HG02870 (cell line): ENCODE measurements at regions not wholly inside any gene's neighbourhood (a gene's known extent, or its start where the extent isn't known, plus 50 kb on each side); places are given as distances from the start of the nearest gene placed in this dataset.

ENCODE experiments used
- ATAC-seq: cut with Tn5 transposase; IDR thresholded peaks from one replicate; pipeline ENCODE4 v1.9.1; 2021; ENCODE audit warnings: mild to moderate bottlenecking, moderate library complexity; ENCODE audit not compliant: unreplicated experiment

DNA sequence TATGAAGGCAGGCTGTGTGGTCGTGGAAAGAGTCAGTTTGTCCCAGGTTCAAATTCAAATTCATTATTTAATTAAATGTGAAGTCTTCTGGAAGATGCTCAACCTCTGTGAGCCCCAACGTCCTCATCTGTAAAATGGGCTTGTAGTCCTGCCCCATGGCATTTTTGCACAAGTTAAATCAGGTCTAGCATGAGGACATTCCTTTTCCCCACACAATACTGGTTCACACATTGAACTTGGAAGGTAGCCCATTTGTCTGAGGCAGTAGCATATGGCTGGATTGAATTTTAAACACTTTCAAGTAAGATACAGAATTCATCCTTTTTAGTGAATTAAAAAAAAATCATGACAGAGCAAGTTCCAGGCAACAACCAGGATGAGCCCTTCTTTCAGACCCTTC is 665.4 kb upstream of the HS6ST1 start:
- ATAC-seq = no peak

GRCh38 chr2:128984855-128985254 is 666.2 kb upstream of the HS6ST1 start:
- ATAC-seq = no peak

DNA sequence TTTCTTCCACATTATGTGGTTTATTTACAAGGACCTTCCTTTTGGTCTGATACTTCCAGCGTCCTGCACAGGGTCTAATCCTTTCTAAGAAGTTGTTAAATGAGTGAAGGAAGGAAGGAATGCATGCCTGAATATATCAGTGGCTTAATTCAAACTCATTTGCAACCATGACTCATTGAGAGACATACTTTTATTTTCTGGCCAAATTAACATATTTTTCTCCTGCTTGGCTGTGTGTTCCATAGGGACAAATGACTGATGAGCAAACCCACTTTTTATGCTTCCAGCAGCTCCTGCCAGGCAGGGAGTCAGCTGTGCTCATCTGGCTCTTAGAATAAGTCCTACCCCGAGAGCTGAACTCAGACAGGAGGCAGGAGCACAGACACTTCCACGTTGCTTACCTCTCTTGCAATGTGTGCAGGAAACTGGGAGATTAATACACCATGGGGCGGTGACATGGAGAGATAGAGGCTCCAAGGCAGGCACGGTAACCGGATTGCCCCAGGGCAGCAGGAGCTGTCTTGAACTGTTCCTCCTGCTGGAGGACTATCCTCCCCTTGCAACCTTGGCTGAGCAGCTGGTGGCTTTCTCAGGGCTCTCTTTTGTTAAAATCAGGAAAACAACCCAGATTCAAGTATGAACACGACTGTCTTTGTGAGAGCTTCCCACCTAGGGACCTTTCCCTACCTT is 667.5 kb upstream of the HS6ST1 start:
- no peak for ATAC-seq

- no peak for ATAC-seq
Measured at GRCh38 chr2:128986867-128987268, 668.2 kb upstream of the HS6ST1 start.

GRCh38 chr2:128988326-128988725 is 669.7 kb upstream of the HS6ST1 start:
- ATAC-seq = no peak

GRCh38 chr2:128988967-128989366 is 670.3 kb upstream of the HS6ST1 start:
- ATAC-seq = no peak

- no peak for ATAC-seq
Measured at GRCh38 chr2:128995086-128995485, 676.4 kb upstream of the HS6ST1 start.

GRCh38 chr2:128996078-128996477 is 677.4 kb upstream of the HS6ST1 start:
- ATAC-seq = no peak

DNA sequence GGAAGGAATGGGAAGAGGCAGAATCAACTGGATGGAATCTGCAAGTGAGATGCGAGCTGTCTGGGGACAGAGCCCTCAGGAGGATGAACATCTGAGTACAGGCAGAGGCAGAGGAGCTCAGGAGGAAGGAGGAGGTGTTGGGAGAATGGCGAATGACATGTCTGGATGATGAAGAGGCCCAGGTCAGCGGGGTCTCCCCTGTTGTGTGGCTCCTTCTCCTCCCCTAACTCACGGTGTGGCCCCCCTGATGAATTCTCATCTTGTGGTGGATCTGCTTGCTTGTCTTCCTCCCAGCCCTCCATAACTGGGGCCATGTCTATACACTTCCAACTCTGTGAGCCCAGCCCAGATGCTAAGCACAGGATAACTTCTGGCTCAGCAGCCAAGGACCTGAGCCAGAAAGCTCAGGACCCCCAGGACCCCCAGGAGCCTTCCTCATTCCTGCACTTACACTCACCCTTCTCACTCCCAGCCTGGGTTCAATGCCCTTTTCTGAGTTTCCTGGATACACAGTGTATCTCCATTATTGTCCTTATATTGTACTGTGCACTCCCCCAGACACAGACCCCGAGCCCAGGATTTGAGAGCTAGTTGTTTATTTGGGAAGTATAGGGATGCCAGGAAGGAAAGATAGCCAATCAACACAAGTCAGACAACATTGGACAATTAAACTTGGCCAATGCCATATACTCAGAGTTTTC is 678.6 kb upstream of the HS6ST1 start:
- ATAC-seq = no peak

DNA sequence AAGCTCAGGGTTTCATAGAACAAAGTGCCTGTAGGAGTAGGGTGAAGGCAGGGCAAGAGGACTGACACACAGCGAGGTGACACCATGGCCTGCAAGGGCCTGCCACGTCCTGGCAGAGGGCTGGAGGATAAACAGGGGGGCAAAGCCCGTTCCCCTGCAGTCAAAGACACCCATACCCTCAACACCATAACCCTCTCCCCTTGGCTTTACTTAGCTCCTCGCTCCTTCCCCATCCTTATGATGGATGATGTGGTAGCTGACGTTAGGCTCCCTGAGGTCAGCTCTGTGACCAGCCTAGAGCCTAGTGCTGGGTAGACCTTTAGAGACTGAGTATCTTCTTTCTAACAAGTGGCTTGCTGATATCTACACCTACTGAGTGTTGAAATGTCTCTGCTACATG is 683.3 kb upstream of the HS6ST1 start:
- ATAC-seq = no peak

DNA sequence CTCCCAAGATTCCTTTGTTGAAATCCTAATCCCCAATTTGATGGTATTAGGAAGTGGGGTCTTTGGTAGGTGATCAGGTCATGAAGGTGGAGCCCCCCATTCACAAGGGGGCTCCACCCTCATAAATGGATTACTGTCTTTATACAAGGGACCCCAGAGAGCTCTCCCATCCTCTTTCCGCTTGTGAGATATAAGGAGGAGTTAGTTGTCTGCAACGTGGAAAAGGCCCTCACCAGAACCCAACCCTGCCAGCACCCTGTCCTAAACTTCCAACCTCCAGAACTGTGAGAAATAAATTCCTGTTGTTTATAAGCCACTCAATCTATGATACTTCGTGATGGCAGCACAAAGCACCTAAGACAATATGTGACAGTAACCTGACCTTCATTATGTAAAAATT is 684.1 kb upstream of the HS6ST1 start:
- ATAC-seq = no peak

DNA sequence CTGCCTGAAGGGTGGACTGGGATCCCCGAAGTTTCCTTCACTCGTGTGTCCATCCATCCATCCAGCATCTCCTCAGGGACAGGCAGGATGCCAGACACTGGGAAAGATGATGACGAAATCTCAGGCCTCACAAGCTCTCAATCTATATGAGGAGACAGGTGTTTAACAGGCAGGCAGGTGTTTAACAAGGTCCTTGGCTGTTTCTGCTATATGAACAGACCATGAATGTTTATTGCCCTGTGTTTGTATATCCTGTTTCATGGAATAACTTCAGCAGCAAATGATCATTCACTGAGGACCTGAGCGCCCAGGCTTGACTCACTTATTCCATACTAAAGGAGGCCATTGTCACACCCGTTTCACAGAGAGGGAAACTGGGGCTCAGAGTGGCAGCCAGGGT is 685.8 kb upstream of the HS6ST1 start:
- ATAC-seq = no peak

DNA sequence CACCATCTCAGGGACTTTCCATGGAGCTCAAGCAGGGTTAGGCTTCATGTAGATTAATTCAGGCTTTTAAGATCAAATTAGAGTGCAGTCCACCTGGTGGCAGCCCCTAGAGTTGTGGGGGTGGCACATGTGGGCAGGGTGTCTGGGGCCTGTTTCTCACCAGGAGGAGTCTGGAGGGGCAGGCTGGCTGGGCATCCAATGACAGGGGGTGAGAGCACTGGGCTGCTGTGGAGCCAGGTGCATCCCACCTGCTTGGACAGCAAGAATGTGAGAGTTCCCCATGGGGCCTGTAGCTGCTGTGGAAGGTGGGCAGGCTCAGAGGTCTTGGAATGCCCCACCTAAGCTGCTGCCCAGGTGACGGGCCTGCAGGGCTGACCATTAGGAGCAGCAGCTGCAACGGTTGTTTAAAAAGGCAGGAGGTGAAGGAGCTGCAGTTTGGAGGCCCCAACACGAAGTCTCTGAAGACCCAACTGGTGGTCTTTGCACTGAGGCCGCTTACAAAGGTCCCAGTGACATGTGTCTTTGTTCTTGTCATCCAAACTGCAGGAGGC is 686.3 kb upstream of the HS6ST1 start:
- no peak for ATAC-seq

GRCh38 chr2:129006135-129006886 is 687.6 kb upstream of the HS6ST1 start:
- no peak for ATAC-seq

- ATAC-seq = no peak
Measured at GRCh38 chr2:129006901-129007300, 688.2 kb upstream of the HS6ST1 start.

DNA sequence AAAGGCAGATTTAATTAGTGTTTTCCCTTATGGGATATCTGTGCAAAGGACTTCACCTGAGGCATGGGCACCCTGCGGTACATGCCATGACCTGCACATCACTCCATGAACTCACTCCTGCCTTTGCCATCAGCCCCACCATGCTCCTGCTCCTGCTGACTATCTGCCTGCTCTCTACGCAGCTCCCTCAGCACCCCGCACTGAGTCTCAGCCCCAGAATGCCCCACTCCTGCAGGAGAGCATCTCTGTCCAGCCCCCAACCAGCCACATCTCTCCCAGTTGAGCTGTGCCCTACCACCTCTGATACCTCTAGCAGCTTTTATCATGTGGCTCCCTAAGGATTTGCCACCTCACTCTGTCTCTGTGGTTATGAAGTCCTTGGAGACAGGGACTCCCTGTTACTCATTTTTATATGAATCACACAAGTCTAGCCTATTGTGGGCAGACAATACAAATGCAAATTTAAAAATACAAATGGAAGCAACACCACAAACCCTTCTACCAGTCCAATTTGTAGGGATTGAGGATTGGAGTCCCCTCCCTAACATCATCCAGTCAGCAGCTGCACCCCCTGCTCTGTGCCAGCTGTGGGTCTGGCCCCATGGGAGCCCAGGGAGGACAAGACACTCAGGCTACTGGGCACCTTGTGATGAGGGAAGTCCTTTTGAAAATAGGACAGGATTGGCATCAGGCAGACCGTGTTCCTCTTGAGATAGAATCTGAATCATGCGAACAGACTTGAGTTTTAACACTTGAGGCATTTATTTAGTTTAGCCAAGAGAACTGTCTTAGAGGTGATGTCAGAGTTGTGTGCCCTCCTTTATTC is 689.6 kb upstream of the HS6ST1 start:
- no peak for ATAC-seq

DNA sequence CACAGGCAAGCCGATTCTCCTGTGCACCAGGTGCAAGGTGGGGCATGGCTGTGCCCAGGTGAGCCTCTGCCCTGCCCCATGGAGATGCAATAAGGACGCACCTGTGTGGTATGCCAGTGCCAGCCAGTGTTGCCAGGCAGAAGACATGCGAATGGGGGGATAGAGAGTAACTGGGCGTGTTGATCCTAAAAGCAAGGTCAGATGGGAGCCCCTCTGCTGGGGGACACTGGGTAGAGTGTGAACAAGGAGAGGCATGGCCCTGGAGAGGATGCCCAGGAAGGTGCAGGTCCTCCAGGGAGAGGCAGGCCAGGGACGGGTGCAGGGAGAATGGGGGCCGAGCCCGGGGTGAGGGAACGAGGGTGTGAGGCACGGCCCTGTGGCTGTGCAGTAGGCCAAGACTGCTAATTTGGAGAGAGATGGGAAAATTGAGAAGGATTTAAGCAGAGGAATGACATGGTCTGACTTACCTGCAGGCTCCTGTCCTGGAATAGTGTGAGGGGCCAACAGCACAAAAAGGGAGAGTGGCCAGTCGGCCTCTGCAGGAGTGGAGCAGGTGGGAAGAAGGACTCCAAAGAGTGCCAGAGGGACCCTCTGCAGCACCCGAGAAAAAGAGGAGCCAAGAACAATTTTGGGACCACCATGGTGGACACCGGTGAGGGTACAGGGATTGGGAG is 690.4 kb upstream of the HS6ST1 start:
- ATAC-seq = no peak

DNA sequence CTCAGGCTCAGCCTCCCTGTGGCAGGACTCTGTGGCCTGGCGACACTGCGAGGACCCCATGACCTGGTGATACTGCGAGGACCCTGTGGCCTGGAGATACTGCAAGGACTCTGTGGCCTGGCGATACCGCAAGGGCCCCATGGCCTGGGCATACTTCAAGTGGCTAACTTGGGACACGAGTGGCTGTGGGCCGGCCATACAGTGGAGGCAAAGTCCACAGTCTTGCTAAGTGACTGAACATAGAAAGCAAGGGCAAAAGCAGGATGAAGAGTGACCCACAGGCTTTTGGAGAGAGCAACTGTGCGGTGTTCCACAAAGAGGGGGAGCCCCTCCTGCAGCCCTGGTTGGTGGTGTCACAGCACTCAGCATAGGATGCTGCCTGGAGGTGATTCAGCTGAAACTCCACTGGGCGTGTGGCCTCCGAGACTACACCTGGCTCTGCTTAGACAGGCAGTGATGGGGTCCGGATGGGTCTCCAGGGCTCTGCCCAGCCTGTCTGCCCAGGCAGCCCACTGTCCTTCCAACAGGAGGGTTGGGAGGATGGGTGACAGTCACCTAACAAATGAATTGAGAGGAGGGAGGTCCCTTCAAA is 691.0 kb upstream of the HS6ST1 start:
- ATAC-seq = no peak

- ATAC-seq = no peak
Measured at GRCh38 chr2:129010262-129010661, 691.6 kb upstream of the HS6ST1 start.
